Bronchial epithelial cell (primary cell): ENCODE measurements at regions not wholly inside any gene's neighbourhood (a gene's known extent, or its start where the extent isn't known, plus 50 kb on each side); places are given as distances from the start of the nearest gene placed in this dataset.

Source experiments
- DNase-seq: peaks from one replicate; pipeline ENCODE4 v3.0.0-alpha.2; 2010; ENCODE audit warnings: low read depth
- FAIRE-seq: peaks from 2 replicates; lab custom pipeline; 2011; peaks lifted over from hg19 to GRCh38; lab: Jason Lieb, UNC
- H3K27me3 ChIP-seq: 2 replicates; pipeline ENCODE4 v1.5.1; 2011; ENCODE audit warnings: low read length; ENCODE audit not compliant: control insufficient read depth, insufficient read depth
- H3K36me3 ChIP-seq: 2 replicates; pipeline ENCODE4 v1.5.1; 2011; ENCODE audit warnings: low read length; ENCODE audit not compliant: control insufficient read depth, insufficient read depth
- H3K4me3 ChIP-seq: 2 replicates; pipeline ENCODE4 v1.5.1; 2011; ENCODE audit warnings: mild to moderate bottlenecking, low read depth, low read length, control low read depth
- CTCF ChIP-seq: IDR thresholded peaks from 2 replicates; pipeline ENCODE4 v1.5.1; 2011; ENCODE audit warnings: mild to moderate bottlenecking, moderate library complexity, low read length, control low read depth, inconsistent platforms; ENCODE audit not compliant: insufficient read depth, severe bottlenecking

- FAIRE-seq (no peak), DNase-seq (no peak)
- H3K4me3 ChIP-seq = no peak overlapping the region
- H3K27me3 ChIP-seq = no peaks in the 10 kb centered on the region
- H3K36me3 ChIP-seq = no peaks in the 10 kb centered on the region
- no peak for TF ChIP-seq CTCF
Measured at GRCh38 chr7:145005601-145006000, 169.7 kb upstream of the TPK1 start.

GRCh38 chr7:144997512-144997911 is 161.7 kb upstream of the TPK1 start:
- Histone ChIP-seq H3K27me3 (no peaks in the 10 kb centered on the region), H3K4me3 (no peak overlapping the region), H3K36me3 (no peaks in the 10 kb centered on the region)
- DNase-seq (no peak), FAIRE-seq (no peak)
- no peak for TF ChIP-seq CTCF

- DNase-seq (no peak), FAIRE-seq (no peak)
- Histone ChIP-seq H3K4me3 (no peak overlapping the region), H3K36me3 (no peaks in the 10 kb centered on the region), H3K27me3 (no peaks in the 10 kb centered on the region)
- no peak for TF ChIP-seq CTCF
Measured at GRCh38 chr7:144995495-144995894, 159.6 kb upstream of the TPK1 start.

GRCh38 chr7:144991041-144991440 is 155.2 kb upstream of the TPK1 start:
- FAIRE-seq = no peak
- H3K4me3 ChIP-seq = no peak overlapping the region
- no peaks in the 10 kb centered on the region for H3K36me3 ChIP-seq
- TF ChIP-seq CTCF = no peak
- DNase-seq = no peak
- H3K27me3 ChIP-seq = no peaks in the 10 kb centered on the region

- Histone ChIP-seq H3K4me3 (no peak overlapping the region), H3K27me3 (no peaks in the 10 kb centered on the region), H3K36me3 (no peaks in the 10 kb centered on the region)
- TF ChIP-seq CTCF = no peak
- FAIRE-seq (no peak), DNase-seq (no peak)
Measured at GRCh38 chr7:144987686-144988085, 151.8 kb upstream of the TPK1 start.

- no peaks in the 10 kb centered on the region for H3K36me3 ChIP-seq
- no peaks in the 10 kb centered on the region for H3K27me3 ChIP-seq
- no peak overlapping the region for H3K4me3 ChIP-seq
- no peak for TF ChIP-seq CTCF
- no peak for FAIRE-seq
- DNase-seq = no peak
Measured at GRCh38 chr7:144982133-144982532, 146.3 kb upstream of the TPK1 start.
